Loucy (cell line): ENCODE measurements at regions not wholly inside any gene's neighbourhood (a gene's known extent, or its start where the extent isn't known, plus 50 kb on each side); places are given as distances from the start of the nearest gene placed in this dataset.

ENCODE experiments used
- CTCF ChIP-seq: fragments of 200-600 bp; sonication (generic); conservative IDR thresholded peaks from 2 replicates; pipeline ENCODE4 v1.5.1; 2014; ENCODE audit warnings: mild to moderate bottlenecking, antibody characterized with exemption, low read length
- EZH2phosphoT487 ChIP-seq: fragments of 200-600 bp; IDR thresholded peaks from 2 replicates; pipeline ENCODE4 v1.6.1; 2018; ENCODE audit warnings: antibody characterized with exemption, mild to moderate bottlenecking, moderate library complexity, borderline replicate concordance

- TF ChIP-seq CTCF: peak; percentile 45
- no peak for TF ChIP-seq EZH2phosphoT487
These were observed 424.2 kb downstream of the TMEM161B start for GRCh38 chr5:87844449-87844848.
